Right lobe of liver (tissue), 6 donors: ENCODE measurements at regions not wholly inside any gene's neighbourhood (a gene's known extent, or its start where the extent isn't known, plus 50 kb on each side); places are given as distances from the start of the nearest gene placed in this dataset.

Experiments
- ATAC-seq, 4 donors: fragments of 200-7000 bp; cut with Tn5 transposase; one replicate each; pipeline ENCODE4 v1.9.1; 2020; ENCODE audit warnings: mild to moderate bottlenecking in 4 of 4, moderate library complexity in 4 of 4
- DNase-seq, 3 donors: peaks; one replicate each; pipeline ENCODE4 v3.0.0-alpha.2; 2020
- H3K27ac ChIP-seq, 3 donors: fragments of 200-600 bp; one replicate each; pipeline ENCODE4 v1.8.0; 2022
- H3K27me3 ChIP-seq, 2 donors: fragments of 200-600 bp; one replicate each; pipeline ENCODE4 v1.8.0; 2022
- H3K36me3 ChIP-seq, 4 donors: fragments of 200-600 bp; sonication (generic) in 1 of 4; one replicate each; pipeline versions ENCODE4 v1.5.1 to v1.8.0; 2017 to 2022; ENCODE audit warnings: control low read depth in 1 of 4
- H3K4me1 ChIP-seq, 4 donors: fragments of 200-600 bp; sonication (generic) in 1 of 4; one replicate each; pipeline versions ENCODE4 v1.5.1 to v1.8.0; 2017 to 2022; ENCODE audit warnings: control low read depth in 1 of 4
- H3K4me3 ChIP-seq, 3 donors: fragments of 200-600 bp; one replicate each; pipeline ENCODE4 v1.8.0; 2022
- H3K9me3 ChIP-seq, 4 donors: fragments of 200-600 bp; sonication (generic) in 1 of 4; one replicate each; pipeline versions ENCODE4 v1.5.1 to v1.8.0; 2017 to 2022; ENCODE audit warnings: control low read depth in 1 of 4
- CTCF ChIP-seq, 4 donors: fragments of 200-600 bp in 3 of 4; fragments of 450-650 bp in 1 of 4; IDR thresholded peaks; one replicate each; pipeline versions ENCODE4 v1.5.1 to v1.8.0; 2016 to 2022; ENCODE audit warnings: antibody characterized with exemption in 4 of 4, mild to moderate bottlenecking in 2 of 4
- POLR2A ChIP-seq: fragments of 450-650 bp; IDR thresholded peaks from one replicate; pipeline ENCODE4 v1.6.1; 2017; ENCODE audit warnings: antibody characterized with exemption, mild to moderate bottlenecking
- WGBS: methylation state at CpG from one replicate; pipeline ENCODE4 v1.1.6; 2018; ENCODE audit warnings: low coverage, low lambda C conversion rate; ENCODE audit not compliant: insufficient coverage; ENCODE audit errors: missing lambda C conversion rate; 5-methylcytosine and 5-hydroxymethylcytosine counted together
- intact Hi-C, 2 donors: fragments of 100-400 bp; cut with DNase I; formaldehyde crosslinking; loops; one replicate each; pipeline versions ENCODE4 v1.11.2 to v1.14.1; 2022
- donor health status: DM: no; HTN: yes; CAD: no.
- donor health status: DM: no; HTN: no; CAD: no.
- donor health status: DM: no; HTN: no; CAD: no.
- donor health status: DM: no; HTN: yes; CAD: no.
- donor health status: DM: no; HTN: yes; CAD: no.

- H3K27ac ChIP-seq: no peak overlapping the region
- TF ChIP-seq POLR2A: no peak
- no peaks in the 10 kb centered on the region for H3K4me1 ChIP-seq
- no peaks in the 10 kb centered on the region for H3K27me3 ChIP-seq
- no peaks in the 10 kb centered on the region for H3K9me3 ChIP-seq
- H3K4me3 ChIP-seq: no peak overlapping the region
- no peak for ATAC-seq
- H3K36me3 ChIP-seq: no peaks in the 10 kb centered on the region
- intact Hi-C loops: no loop called here
- DNase-seq: no peak
These were observed 1654.6 kb upstream of the RAG2 start for GRCh38 chr11:38252620-38253019.

GRCh38 chr11:38246451-38246850 is 1648.4 kb upstream of the RAG2 start:
- Histone ChIP-seq H3K9me3 (no peaks in the 10 kb centered on the region), H3K27me3 (no peaks in the 10 kb centered on the region), H3K4me3 (no peak overlapping the region), H3K4me1 (no peaks in the 10 kb centered on the region), H3K36me3 (no peaks in the 10 kb centered on the region), H3K27ac (no peak overlapping the region)
- ATAC-seq (no peak), DNase-seq (no peak)
- WGBS: 9% methylated on average over 1 of the region's 1 CpG
- intact Hi-C loops: no loop called here
- TF ChIP-seq POLR2A: no peak
- no peak for TF ChIP-seq CTCF (IDR thresholded peaks at IDR 0.05)

- no peaks in the 10 kb centered on the region for H3K4me1 ChIP-seq
- no peak overlapping the region for H3K27ac ChIP-seq
- DNase-seq: no peak
- no peaks in the 10 kb centered on the region for H3K27me3 ChIP-seq
- intact Hi-C loops: no loop called here
- H3K9me3 ChIP-seq: no peaks in the 10 kb centered on the region
- WGBS: 70% methylated on average over 3 of the region's 3 CpGs
- TF ChIP-seq CTCF (IDR thresholded peaks at IDR 0.05) (no peak), POLR2A (no peak)
- no peaks in the 10 kb centered on the region for H3K36me3 ChIP-seq
- ATAC-seq: no peak
- H3K4me3 ChIP-seq: no peak overlapping the region
These were observed 1628.6 kb upstream of the RAG2 start for GRCh38 chr11:38226684-38227083.

- Histone ChIP-seq H3K4me1 (no peaks in the 10 kb centered on the region), H3K9me3 (no peaks in the 10 kb centered on the region), H3K36me3 (no peaks in the 10 kb centered on the region), H3K4me3 (no peak overlapping the region), H3K27ac (no peak overlapping the region), H3K27me3 (no peaks in the 10 kb centered on the region)
- DNase-seq (no peak), ATAC-seq (no peak)
- intact Hi-C loops: no loop called here
- 40% methylated on average over 2 of the region's 2 CpGs for WGBS
- TF ChIP-seq POLR2A (no peak), CTCF (IDR thresholded peaks at IDR 0.05) (no peak)
These were observed 1623.3 kb upstream of the RAG2 start for GRCh38 chr11:38221295-38221694.

GRCh38 chr11:38219636-38220035 is 1621.6 kb upstream of the RAG2 start:
- H3K9me3 ChIP-seq: no peaks in the 10 kb centered on the region
- H3K36me3 ChIP-seq: no peaks in the 10 kb centered on the region
- H3K27me3 ChIP-seq: no peaks in the 10 kb centered on the region
- intact Hi-C loops: no loop called here
- H3K4me1 ChIP-seq: no peaks in the 10 kb centered on the region
- DNase-seq: no peak
- ATAC-seq: no peak
- no peak overlapping the region for H3K4me3 ChIP-seq
- no peak overlapping the region for H3K27ac ChIP-seq
- TF ChIP-seq CTCF (IDR thresholded peaks at IDR 0.05) (no peak), POLR2A (no peak)
- 27% methylated on average over 2 of the region's 2 CpGs for WGBS
